ENCODE measurements at regions not wholly inside any gene's neighbourhood (a gene's known extent, or its start where the extent isn't known, plus 50 kb on each side); places are given as distances from the start of the nearest gene placed in this dataset.

DNA sequence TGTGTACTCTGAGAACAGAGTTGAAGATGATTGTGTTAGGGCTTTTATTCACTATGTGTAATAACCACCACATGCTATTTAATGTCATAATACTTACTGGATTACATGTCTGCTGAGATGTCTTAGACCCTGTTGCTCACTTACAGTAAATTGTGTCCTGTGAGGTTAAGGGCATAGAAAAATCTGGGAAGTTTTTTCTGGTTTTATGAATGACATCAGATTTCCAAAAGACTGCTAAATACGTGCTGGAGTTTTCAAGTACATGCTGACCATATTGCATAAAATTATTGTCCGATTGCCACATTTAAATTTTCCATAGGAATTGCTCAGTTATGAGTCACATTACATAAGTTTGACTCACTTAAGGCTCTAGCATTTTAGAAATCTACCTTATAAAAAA is 96.7 kb upstream of the COL5A2 start:
- TF ChIP-seq, protein P1, sequence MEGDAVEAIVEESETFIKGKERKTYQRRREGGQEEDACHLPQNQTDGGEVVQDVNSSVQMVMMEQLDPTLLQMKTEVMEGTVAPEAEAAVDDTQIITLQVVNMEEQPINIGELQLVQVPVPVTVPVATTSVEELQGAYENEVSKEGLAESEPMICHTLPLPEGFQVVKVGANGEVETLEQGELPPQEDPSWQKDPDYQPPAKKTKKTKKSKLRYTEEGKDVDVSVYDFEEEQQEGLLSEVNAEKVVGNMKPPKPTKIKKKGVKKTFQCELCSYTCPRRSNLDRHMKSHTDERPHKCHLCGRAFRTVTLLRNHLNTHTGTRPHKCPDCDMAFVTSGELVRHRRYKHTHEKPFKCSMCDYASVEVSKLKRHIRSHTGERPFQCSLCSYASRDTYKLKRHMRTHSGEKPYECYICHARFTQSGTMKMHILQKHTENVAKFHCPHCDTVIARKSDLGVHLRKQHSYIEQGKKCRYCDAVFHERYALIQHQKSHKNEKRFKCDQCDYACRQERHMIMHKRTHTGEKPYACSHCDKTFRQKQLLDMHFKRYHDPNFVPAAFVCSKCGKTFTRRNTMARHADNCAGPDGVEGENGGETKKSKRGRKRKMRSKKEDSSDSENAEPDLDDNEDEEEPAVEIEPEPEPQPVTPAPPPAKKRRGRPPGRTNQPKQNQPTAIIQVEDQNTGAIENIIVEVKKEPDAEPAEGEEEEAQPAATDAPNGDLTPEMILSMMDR (IDR thresholded peaks at IDR 0.05; ENCODE audit: low read depth, low read length, missing control alignments): no peak
- DNase-seq (ENCODE audit: extremely low read depth, low read depth): peak; percentile 75
- H3K4me3 ChIP-seq (replicated peaks; ENCODE audit: low read depth, low read length): no peak overlapping the region

DNA sequence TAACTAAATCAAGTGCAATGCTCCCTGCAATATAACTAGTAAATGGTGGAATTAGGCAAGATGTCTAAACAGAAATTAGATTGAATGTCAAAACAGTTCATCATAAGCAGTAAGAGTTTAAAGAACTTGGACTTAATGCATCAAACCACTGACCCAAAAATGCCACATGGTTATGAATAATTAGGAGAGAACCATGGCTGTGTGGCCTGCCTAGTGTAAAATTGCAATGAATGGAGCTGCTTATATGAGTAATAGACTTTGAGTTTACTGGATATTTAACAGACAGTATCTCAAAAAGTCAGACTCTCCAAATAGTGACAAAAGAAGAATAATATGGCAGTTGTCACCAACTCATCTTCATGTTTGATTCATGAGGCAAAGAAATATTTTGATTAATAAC is 101.6 kb upstream of the COL5A2 start:
- no peak for DNase-seq (ENCODE audit: extremely low read depth, low read depth)
- TF ChIP-seq, protein P1 (IDR thresholded peaks at IDR 0.05; ENCODE audit: low read depth, low read length, missing control alignments): no peak
- no peak overlapping the region for H3K4me3 ChIP-seq (replicated peaks; ENCODE audit: low read depth, low read length)

DNA sequence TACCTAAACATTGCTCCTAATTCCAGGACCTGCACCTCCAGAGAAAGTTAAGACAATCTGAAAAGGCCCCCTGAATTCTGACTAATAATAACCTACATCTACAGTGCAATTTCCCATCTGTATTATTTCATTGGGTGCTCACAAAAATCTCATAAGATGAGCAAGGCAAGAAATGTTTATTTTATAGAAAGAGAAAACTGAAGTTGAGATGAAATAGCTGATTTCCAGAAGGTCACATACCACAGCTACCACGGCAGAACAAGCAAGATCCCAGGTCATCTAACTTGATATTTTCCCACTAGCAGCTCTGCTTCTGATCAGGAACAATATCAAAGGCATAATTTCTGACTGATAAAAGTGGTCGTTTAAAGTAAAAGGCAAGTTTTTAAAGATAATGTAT is 105.8 kb upstream of the COL5A2 start:
- DNase-seq (ENCODE audit: extremely low read depth, low read depth): no peak
- TF ChIP-seq, protein P1 (IDR thresholded peaks at IDR 0.05; ENCODE audit: low read depth, low read length, missing control alignments): no peak

DNA sequence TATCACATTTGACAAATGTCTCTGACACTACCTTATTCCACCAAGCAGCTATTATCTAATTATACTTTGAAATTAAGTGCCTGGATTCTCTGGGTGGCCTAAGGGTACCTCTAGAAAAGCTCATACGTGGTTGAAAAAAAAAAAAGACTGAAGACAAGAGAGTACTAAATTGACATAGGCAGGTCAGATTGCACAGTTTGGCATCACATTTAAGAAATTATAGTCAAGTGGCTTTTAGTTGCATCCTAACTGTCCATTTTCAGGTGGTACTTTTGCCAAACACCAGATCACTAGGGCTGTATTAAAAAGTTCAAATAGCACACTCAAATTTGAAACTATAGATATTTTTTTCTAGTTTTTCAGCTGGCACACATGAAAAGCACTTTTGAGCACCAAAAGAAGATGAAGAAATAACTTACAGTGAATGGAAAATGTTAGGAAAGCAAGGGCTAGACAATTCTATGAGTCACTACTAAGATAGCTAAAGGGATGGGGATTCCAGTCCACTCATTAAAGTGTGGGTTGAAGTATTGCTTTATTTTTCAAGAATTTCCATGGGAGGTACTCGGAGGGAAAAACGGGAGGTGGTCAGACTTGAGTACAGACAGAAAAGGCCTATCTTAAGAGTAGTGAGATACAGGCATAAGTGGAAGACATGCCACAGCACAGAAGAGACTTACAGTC is 106.5 kb upstream of the COL5A2 start:
- H3K4me3 ChIP-seq (replicated peaks; ENCODE audit: low read depth, low read length): no peak overlapping the region
- TF ChIP-seq, protein P1 (IDR thresholded peaks at IDR 0.05; ENCODE audit: low read depth, low read length, missing control alignments): no peak
- DNase-seq (ENCODE audit: extremely low read depth, low read depth): no peak

More for the DNA sequence above, 105.8 kb upstream of the COL5A2 start:
- no peak overlapping the region for H3K4me3 ChIP-seq (replicated peaks; ENCODE audit: low read depth, low read length)

DNA sequence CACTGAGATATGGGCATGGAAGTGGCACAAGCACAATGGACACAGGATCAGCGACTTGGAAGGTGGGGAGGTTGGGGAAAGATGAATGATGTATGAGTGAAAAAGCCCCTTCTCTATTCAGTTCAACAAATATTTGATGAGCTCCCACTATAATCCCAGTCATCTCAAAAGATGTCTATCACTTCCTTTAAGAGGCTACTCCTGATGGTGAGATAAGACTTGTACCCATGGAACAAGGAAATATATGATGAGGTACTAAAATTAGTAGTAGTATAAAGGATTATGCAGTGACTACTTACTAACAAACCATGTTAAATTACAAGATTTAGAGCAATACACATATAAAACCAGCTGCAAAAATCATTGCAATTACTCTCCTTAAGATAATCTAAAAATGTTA is 107.8 kb upstream of the COL5A2 start:
- TF ChIP-seq, protein P1 (IDR thresholded peaks at IDR 0.05; ENCODE audit: low read depth, low read length, missing control alignments): no peak
- H3K4me3 ChIP-seq (replicated peaks; ENCODE audit: low read depth, low read length): no peak overlapping the region
- no peak for DNase-seq (ENCODE audit: extremely low read depth, low read depth)

DNA sequence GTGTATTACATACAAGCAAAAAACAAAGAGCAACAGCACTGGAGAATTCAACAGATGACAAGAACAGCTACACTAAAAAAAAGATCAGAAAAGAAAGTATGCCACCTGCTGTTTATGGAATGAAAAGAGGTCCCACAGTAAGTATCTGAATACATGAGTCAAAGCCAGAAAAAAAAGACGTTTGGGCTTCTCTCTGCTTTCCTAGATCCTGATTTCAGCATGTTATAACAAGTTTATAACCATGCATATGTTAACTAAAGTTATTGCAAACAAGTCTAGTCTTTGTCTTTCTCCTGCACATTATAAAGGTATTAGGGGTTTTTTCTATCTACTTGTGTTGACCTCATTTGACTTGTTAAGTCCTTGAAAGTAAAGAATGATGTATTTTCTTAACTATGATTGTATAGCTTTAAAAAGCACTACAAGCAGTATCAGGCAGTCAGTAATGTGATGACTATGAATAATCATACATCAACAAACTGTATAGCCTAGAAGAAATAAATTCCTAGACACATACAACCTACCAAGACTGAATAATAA is 108.5 kb upstream of the COL5A2 start:
- TF ChIP-seq, protein P1 (IDR thresholded peaks at IDR 0.05; ENCODE audit: low read depth, low read length, missing control alignments): peak; percentile 46
- peak; percentile 73 for DNase-seq (ENCODE audit: extremely low read depth, low read depth)
- H3K4me3 ChIP-seq (replicated peaks; ENCODE audit: low read depth, low read length): no peak overlapping the region
